ENCODE measurements at regions not wholly inside any gene's neighbourhood (a gene's known extent, or its start where the extent isn't known, plus 50 kb on each side); places are given as distances from the start of the nearest gene placed in this dataset.

- DNase-seq: no peak
These were observed 180.9 kb downstream of the KCNRG start for GRCh38 chr13:50196118-50196517.

- DNase-seq: peak; percentile 29
These were observed 182.5 kb downstream of the KCNRG start for GRCh38 chr13:50197705-50198104.

- DNase-seq: peak; percentile 64
These were observed 183.3 kb downstream of the KCNRG start for GRCh38 chr13:50198508-50198907.

- no peak for DNase-seq
These were observed 185.3 kb downstream of the KCNRG start for GRCh38 chr13:50200569-50200968.

- no peak for DNase-seq
These were observed 185.7 kb downstream of the KCNRG start for GRCh38 chr13:50200988-50201387.

- DNase-seq: no peak
These were observed 187.2 kb downstream of the KCNRG start for GRCh38 chr13:50202485-50202884.

- peak; percentile 73 for DNase-seq
These were observed 188.2 kb downstream of the KCNRG start for GRCh38 chr13:50203256-50203941.

GRCh38 chr13:50205581-50205980, 190.3 kb downstream of the KCNRG start:
- no peak for DNase-seq

GRCh38 chr13:50208826-50209335, 193.6 kb downstream of the KCNRG start:
- DNase-seq: peak; percentile 98

- DNase-seq: peak; percentile 49
These were observed 194.4 kb downstream of the KCNRG start for GRCh38 chr13:50209631-50210030.

- no peak for DNase-seq
These were observed 198.3 kb downstream of the KCNRG start for GRCh38 chr13:50213526-50213925.

GRCh38 chr13:50214514-50214913, 199.3 kb downstream of the KCNRG start:
- no peak for DNase-seq

- no peak for DNase-seq
These were observed 200.2 kb downstream of the KCNRG start for GRCh38 chr13:50215399-50215798.

- no peak for DNase-seq
These were observed 204.5 kb downstream of the KCNRG start for GRCh38 chr13:50219743-50220142.

- DNase-seq: no peak
These were observed 205.7 kb downstream of the KCNRG start for GRCh38 chr13:50220938-50221337.

GRCh38 chr13:50222569-50223332, 207.5 kb downstream of the KCNRG start:
- DNase-seq: peak; percentile 57

- DNase-seq: peak; percentile 67
These were observed 209.3 kb downstream of the KCNRG start for GRCh38 chr13:50224534-50224933.

- DNase-seq: no peak
These were observed 210.2 kb downstream of the KCNRG start for GRCh38 chr13:50225193-50226155.

- DNase-seq: peak; percentile 38
These were observed 211.4 kb downstream of the KCNRG start for GRCh38 chr13:50226515-50227155.

- no peak for DNase-seq
These were observed 212.1 kb downstream of the KCNRG start for GRCh38 chr13:50227361-50227760.

- DNase-seq: no peak
These were observed 213.3 kb downstream of the KCNRG start for GRCh38 chr13:50228527-50228926.
